ENCODE measurements at regions not wholly inside any gene's neighbourhood (a gene's known extent, or its start where the extent isn't known, plus 50 kb on each side); places are given as distances from the start of the nearest gene placed in this dataset.
"Not testable (repeated sequence)": the region's sequence is repeated elsewhere in the genome, so short reads cannot be mapped to it uniquely, and the experiment has no call there.

- DNase-seq = no peak
Measured at GRCh38 chr6:67887747-67888545, 747.1 kb upstream of the ADGRB3 start.

- DNase-seq = no peak
Measured at GRCh38 chr6:67887419-67887746, 747.7 kb upstream of the ADGRB3 start.

- DNase-seq = no peak
Measured at GRCh38 chr6:67886840-67887292, 748.2 kb upstream of the ADGRB3 start.

GRCh38 chr6:67886036-67886707 is 748.9 kb upstream of the ADGRB3 start:
- DNase-seq = no peak

- no peak for DNase-seq
Measured at GRCh38 chr6:67885081-67886033, 749.7 kb upstream of the ADGRB3 start.

- DNase-seq = no peak
Measured at GRCh38 chr6:67884442-67884841, 750.6 kb upstream of the ADGRB3 start.

GRCh38 chr6:67883500-67884366 is 751.3 kb upstream of the ADGRB3 start:
- no peak for DNase-seq

- no peak for DNase-seq
Measured at GRCh38 chr6:67882436-67883311, 752.4 kb upstream of the ADGRB3 start.

- DNase-seq = no peak
Measured at GRCh38 chr6:67881706-67882065, 753.4 kb upstream of the ADGRB3 start.

GRCh38 chr6:67880939-67881705 is 754.0 kb upstream of the ADGRB3 start:
- no peak for DNase-seq

GRCh38 chr6:67880343-67880742 is 754.7 kb upstream of the ADGRB3 start:
- not testable (repeated sequence) for DNase-seq

- DNase-seq = not testable (repeated sequence)
Measured at GRCh38 chr6:67879928-67880327, 755.2 kb upstream of the ADGRB3 start.

- DNase-seq = not testable (repeated sequence)
Measured at GRCh38 chr6:67879105-67879904, 755.8 kb upstream of the ADGRB3 start.

GRCh38 chr6:67878216-67878615 is 756.9 kb upstream of the ADGRB3 start:
- not testable (repeated sequence) for DNase-seq

- no peak for DNase-seq
Measured at GRCh38 chr6:67877288-67877687, 757.8 kb upstream of the ADGRB3 start.

GRCh38 chr6:67875877-67876383 is 759.2 kb upstream of the ADGRB3 start:
- DNase-seq = no peak

- no peak for DNase-seq
Measured at GRCh38 chr6:67870321-67870720, 764.8 kb upstream of the ADGRB3 start.

GRCh38 chr6:67863346-67863745 is 771.7 kb upstream of the ADGRB3 start:
- no peak for DNase-seq

- DNase-seq = no peak
Measured at GRCh38 chr6:67854098-67854497, 781.0 kb upstream of the ADGRB3 start.

Measured in NCI-H1092 (cell line).